ENCODE measurements at regions not wholly inside any gene's neighbourhood (a gene's known extent, or its start where the extent isn't known, plus 50 kb on each side); places are given as distances from the start of the nearest gene placed in this dataset.
A peak's percentile ranks its signal among the peaks of the same experiment; 100 is the strongest.

DNA sequence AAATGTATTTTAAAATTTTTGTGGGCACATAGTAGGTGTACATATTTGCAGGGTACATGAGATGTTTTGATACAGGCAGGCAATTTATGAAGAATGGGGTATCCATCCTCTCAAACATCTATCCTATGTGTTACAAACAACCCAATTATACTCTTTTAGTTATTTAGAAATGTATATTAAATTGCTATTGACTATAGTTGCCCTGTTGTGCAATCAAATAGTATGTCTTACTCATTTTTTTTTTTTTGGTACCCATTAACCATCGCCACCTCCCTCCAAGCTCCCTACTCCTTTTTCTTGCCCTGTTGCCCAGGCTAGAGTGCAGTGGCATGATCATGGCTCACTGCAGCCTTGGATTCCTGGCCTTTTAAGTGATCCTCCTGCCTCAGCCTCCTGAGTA is 128.1 kb downstream of the BAMBI start:
- DNase-seq, result no peak
- no peak overlapping the region for H3K4me3 ChIP-seq (ENCODE audit: low read depth, low read length)
- peaks cover 19% of the 10 kb centered on the region for H3K4me1 ChIP-seq
- no peaks in the 10 kb centered on the region for H3K36me3 ChIP-seq
- no peaks in the 10 kb centered on the region for H3K9me3 ChIP-seq
- H3K27me3 ChIP-seq, result no peaks in the 10 kb centered on the region
- TF ChIP-seq, protein P1, sequence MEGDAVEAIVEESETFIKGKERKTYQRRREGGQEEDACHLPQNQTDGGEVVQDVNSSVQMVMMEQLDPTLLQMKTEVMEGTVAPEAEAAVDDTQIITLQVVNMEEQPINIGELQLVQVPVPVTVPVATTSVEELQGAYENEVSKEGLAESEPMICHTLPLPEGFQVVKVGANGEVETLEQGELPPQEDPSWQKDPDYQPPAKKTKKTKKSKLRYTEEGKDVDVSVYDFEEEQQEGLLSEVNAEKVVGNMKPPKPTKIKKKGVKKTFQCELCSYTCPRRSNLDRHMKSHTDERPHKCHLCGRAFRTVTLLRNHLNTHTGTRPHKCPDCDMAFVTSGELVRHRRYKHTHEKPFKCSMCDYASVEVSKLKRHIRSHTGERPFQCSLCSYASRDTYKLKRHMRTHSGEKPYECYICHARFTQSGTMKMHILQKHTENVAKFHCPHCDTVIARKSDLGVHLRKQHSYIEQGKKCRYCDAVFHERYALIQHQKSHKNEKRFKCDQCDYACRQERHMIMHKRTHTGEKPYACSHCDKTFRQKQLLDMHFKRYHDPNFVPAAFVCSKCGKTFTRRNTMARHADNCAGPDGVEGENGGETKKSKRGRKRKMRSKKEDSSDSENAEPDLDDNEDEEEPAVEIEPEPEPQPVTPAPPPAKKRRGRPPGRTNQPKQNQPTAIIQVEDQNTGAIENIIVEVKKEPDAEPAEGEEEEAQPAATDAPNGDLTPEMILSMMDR (IDR thresholded peaks at IDR 0.05; ENCODE audit: low read depth, low read length), result no peak

DNA sequence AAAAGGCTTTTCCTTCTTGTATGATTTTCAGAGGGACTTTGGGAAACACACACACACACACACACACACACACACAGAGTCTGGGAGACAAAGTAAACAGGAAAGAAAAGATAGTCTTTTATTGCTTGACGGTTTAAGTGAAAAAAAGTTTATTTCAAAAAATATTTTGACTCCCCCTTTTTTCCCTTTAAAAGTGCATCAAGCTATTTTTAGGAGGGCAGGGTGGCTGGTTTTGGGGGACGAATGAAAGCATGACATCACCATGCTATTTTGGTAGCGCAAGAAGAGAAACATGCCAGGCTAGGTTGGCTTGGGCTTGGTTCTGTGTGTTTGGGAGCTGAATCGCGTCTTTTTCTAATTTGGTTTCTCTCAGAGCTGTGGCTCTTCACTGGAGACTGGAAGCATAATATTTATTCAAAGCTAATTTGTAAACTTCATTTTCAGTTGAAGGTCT is 129.2 kb downstream of the BAMBI start:
- TF ChIP-seq, protein P1 (IDR thresholded peaks at IDR 0.05; ENCODE audit: low read depth, low read length), result no peak
- no peak for DNase-seq
- peaks cover 15% of the 10 kb centered on the region for H3K4me1 ChIP-seq

DNA sequence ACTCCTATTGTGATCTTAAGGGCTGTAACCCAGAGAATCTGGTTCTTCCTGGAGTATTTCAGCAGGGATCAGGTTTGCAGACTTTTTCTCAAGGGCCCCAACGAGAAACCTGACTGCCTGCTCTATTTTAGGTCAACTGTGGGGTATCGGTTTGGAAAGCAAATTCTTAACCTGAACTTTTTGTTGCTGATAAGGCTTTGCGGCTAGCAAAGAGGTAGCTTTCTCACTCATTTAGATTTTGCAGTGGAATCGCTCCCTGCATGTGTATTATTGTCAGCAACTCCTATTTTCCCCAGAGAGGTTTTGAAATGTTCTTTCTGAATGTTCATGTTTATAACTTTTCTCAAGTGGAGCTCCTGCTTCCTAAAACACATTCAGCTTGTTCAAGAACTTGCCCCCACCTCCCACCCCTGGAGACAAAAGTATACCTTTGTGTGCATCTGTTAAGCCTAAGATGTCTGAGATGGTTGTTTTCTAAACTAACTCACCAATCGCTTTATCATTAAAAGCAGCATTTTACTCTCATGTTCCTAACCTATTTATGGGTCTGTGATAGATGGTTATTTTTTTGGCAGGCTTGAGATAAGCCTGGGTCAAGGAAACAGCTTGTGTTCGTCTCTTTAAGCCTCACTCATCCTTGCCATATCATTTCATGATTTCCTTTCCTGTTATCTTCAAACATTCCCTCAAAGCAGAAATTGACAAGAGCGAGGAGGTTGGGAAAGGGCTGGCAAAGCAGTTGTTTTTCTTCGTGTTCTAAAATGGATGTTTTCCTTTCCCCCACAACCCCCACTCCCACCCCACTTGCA is 129.8 kb downstream of the BAMBI start:
- TF ChIP-seq, protein P1 (IDR thresholded peaks at IDR 0.05; ENCODE audit: low read depth, low read length), result no peak
- no peaks in the 10 kb centered on the region for H3K36me3 ChIP-seq
- H3K4me1 ChIP-seq, result peaks cover 15% of the 10 kb centered on the region

More for the DNA sequence above, 129.2 kb downstream of the BAMBI start:
- Histone ChIP-seq H3K36me3 (no peaks in the 10 kb centered on the region), H3K4me3 (ENCODE audit: low read depth, low read length) (no peak overlapping the region; the same call in 1 of the 2 replicates), H3K9me3 (no peaks in the 10 kb centered on the region), H3K27me3 (no peaks in the 10 kb centered on the region)

DNA sequence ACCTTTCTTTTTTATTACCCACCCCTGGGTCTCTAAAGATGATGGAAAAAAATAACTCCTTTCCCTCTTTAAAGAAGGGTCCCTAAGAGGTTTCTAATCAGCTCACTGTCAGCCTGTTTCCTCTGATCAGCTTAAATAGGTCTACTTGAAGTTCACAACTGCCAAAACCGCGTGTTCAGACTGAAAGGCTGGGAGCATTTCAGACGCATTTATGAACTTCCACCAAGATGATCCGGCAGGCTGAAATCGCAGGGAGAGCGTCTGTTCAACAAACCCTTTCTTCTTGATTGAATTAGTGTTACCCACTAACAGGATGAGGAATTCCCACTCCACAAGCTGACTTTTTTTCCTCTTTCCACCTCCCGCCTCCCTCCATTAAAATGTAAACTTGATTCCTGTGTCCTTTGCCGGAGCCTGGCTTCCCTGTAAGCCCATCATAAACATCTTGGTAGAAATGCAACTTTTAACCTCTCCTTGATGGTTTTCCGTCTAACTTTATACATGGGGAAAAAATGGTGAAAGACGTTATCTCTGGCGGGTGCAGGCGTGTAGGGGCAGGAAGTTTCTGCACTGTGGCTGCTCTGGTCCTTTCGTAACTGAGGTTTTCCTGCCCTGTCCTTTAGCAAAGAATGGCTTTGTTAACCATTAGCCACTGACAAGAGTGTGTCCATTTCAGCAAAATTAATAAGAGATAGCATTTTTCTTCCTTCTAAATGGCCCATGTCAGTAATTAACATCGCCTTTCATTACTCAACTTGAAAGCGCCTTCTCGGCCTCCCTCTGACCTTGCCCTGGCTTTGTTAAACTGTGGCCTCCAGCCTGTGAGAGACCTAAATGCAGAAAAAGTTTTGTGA is 130.7 kb downstream of the BAMBI start:
- Histone ChIP-seq H3K4me3 (ENCODE audit: low read depth, low read length) (peak overlapping the region; percentile 33), H3K4me1 (peaks cover 15% of the 10 kb centered on the region)
- peak; percentile 66 for DNase-seq

More for the DNA sequence above, 129.8 kb downstream of the BAMBI start:
- Histone ChIP-seq H3K4me3 (ENCODE audit: low read depth, low read length) (peak overlapping the region; percentile 33), H3K9me3 (no peaks in the 10 kb centered on the region), H3K27me3 (no peaks in the 10 kb centered on the region)
- DNase-seq, result no peak

DNA sequence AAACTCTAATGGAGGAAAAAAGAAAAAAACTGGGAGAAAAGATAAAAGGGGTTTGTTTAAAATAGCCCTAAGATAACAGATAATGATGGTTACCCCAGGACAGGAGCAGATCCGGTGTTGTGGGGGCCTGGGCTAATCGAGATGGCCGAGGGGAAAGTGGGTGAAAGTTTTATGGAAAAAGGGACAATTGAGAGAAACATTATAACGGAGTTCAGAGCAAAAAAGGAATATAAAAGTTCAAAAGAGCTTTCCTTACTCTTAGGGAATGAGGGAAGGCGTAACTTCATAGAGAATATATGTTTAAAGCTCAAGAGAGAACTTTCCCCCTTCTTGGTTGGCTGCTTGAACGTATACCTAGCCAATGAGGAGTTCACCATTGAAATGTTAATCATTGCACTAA is 131.4 kb downstream of the BAMBI start:
- no peaks in the 10 kb centered on the region for H3K27me3 ChIP-seq
- no peaks in the 10 kb centered on the region for H3K9me3 ChIP-seq
- H3K36me3 ChIP-seq, result no peaks in the 10 kb centered on the region
- peaks cover 15% of the 10 kb centered on the region for H3K4me1 ChIP-seq
- TF ChIP-seq, protein P1 (IDR thresholded peaks at IDR 0.05; ENCODE audit: low read depth, low read length), result no peak
- DNase-seq, result no peak
- no peak overlapping the region; the same call in 1 of the 2 replicates for H3K4me3 ChIP-seq (ENCODE audit: low read depth, low read length)

More for the DNA sequence above, 130.7 kb downstream of the BAMBI start:
- Histone ChIP-seq H3K9me3 (no peaks in the 10 kb centered on the region), H3K27me3 (no peaks in the 10 kb centered on the region), H3K36me3 (no peaks in the 10 kb centered on the region)
- TF ChIP-seq, protein P1 (IDR thresholded peaks at IDR 0.05; ENCODE audit: low read depth, low read length), result no peak

Data from BE2C (cell line).